ENCODE measurements at regions not wholly inside any gene's neighbourhood (a gene's known extent, or its start where the extent isn't known, plus 50 kb on each side); places are given as distances from the start of the nearest gene placed in this dataset.

- H3K36me3 ChIP-seq (ENCODE audit: control insufficient read depth, insufficient read depth, low read length) = no peaks in the 10 kb centered on the region
- ATAC-seq (no peak), DNase-seq (ENCODE audit: low read depth, low spot score) (no peak)
- H3K9me3 ChIP-seq (ENCODE audit: control insufficient read depth, insufficient read depth, low read depth, low read length) = no peaks in the 10 kb centered on the region
- CTCF ChIA-PET = no interaction called here
- H3K4me1 ChIP-seq (ENCODE audit: control insufficient read depth, insufficient read depth, low read length) = no peaks in the 10 kb centered on the region
- in situ Hi-C loops (cut with HindIII; ENCODE audit: low pct_unique_long_range_greater_than_20kb, low sequenced_read_pairs) (no loop called here), intact Hi-C loops (cut with micrococcal nuclease; ENCODE audit: unreplicated experiment) (no loop called here)
- POLR2A ChIA-PET = interaction anchor here (0.6 kb wide), 2 partner anchors 159 to 204 kb away, joined by 3 to 6 read pairs; partner anchors contain the start of gene JUN
- no TSS peak for BruUV-seq (replicated peaks)
- H3K27ac ChIP-seq (ENCODE audit: low read length) = no peak overlapping the region
- H3K27me3 ChIP-seq (ENCODE audit: control insufficient read depth, insufficient read depth, low read length) = no peaks in the 10 kb centered on the region
- no peak overlapping the region for H3K4me3 ChIP-seq (ENCODE audit: low read depth in 2 of 2, low read length in 2 of 2)
- no peak for TF ChIP-seq POLR2AphosphoS5 (IDR thresholded peaks at IDR 0.05; ENCODE audit: low read depth, low read length)
- no peak for TF ChIP-seq REST (IDR thresholded peaks at IDR 0.05; ENCODE audit: insufficient read depth in 1 of 2, low read depth in 2 of 2, low read length in 1 of 2)
- TF ChIP-seq CTCF (IDR thresholded peaks at IDR 0.05) = no peak
- TF ChIP-seq SIN3A (IDR thresholded peaks at IDR 0.05; ENCODE audit: borderline replicate concordance, insufficient read depth, low read depth, low read length) = no peak
These were observed 203.3 kb upstream of the JUN start for GRCh38 chr1:58986996-58987767.

GRCh38 chr1:58988752-58989151, 204.9 kb upstream of the JUN start:
- intact Hi-C loops (cut with micrococcal nuclease; ENCODE audit: unreplicated experiment) (no loop called here), in situ Hi-C loops (cut with HindIII; ENCODE audit: low pct_unique_long_range_greater_than_20kb, low sequenced_read_pairs) (no loop called here)
- Histone ChIP-seq H3K4me3 (ENCODE audit: low read depth in 2 of 2, low read length in 2 of 2) (no peak overlapping the region), H3K27ac (ENCODE audit: low read length) (no peak overlapping the region), H3K9me3 (ENCODE audit: control insufficient read depth, insufficient read depth, low read depth, low read length) (no peaks in the 10 kb centered on the region), H3K27me3 (ENCODE audit: control insufficient read depth, insufficient read depth, low read length) (no peaks in the 10 kb centered on the region), H3K36me3 (ENCODE audit: control insufficient read depth, insufficient read depth, low read length) (no peaks in the 10 kb centered on the region), H3K4me1 (ENCODE audit: control insufficient read depth, insufficient read depth, low read length) (no peaks in the 10 kb centered on the region)
- ATAC-seq (no peak), DNase-seq (ENCODE audit: low read depth, low spot score) (no peak)
- ChIA-PET POLR2A (no interaction called here), CTCF (no interaction called here)
- no TSS peak for BruUV-seq (replicated peaks)
- TF ChIP-seq POLR2AphosphoS5 (IDR thresholded peaks at IDR 0.05; ENCODE audit: low read depth, low read length) (no peak), CTCF (IDR thresholded peaks at IDR 0.05) (no peak), REST (IDR thresholded peaks at IDR 0.05; ENCODE audit: insufficient read depth in 1 of 2, low read depth in 2 of 2, low read length in 1 of 2) (no peak), SIN3A (IDR thresholded peaks at IDR 0.05; ENCODE audit: borderline replicate concordance, insufficient read depth, low read depth, low read length) (no peak), TCF7L2 (IDR thresholded peaks at IDR 0.05; ENCODE audit: low read depth, low read length) (no peak)
